Thyroid gland (tissue), 4 donors: ENCODE measurements at regions not wholly inside any gene's neighbourhood (a gene's known extent, or its start where the extent isn't known, plus 50 kb on each side); places are given as distances from the start of the nearest gene placed in this dataset.
A peak's percentile ranks its signal among the peaks of the same experiment; 100 is the strongest.

Experiments
- DNase-seq, 2 donors: peaks; one replicate each; pipeline ENCODE4 v3.0.0-alpha.2; 2019
- H3K27ac ChIP-seq, 3 donors: fragments of 200-600 bp; sonication (generic); 1 replicate in 2 of 3; 2 replicates in 1 of 3; pipeline ENCODE4 v1.5.1; 2016 to 2019; ENCODE audit warnings: mild to moderate bottlenecking in 1 of 3, moderate library complexity in 1 of 3
- H3K27me3 ChIP-seq: fragments of 200-600 bp; sonication (generic); one replicate; pipeline ENCODE4 v1.5.1; 2019
- H3K36me3 ChIP-seq, 2 donors: fragments of 200-600 bp; sonication (generic); one replicate each; pipeline ENCODE4 v1.5.1; 2016 to 2019
- H3K4me1 ChIP-seq, 2 donors: fragments of 200-600 bp; sonication (generic); one replicate each; pipeline ENCODE4 v1.5.1; 2017 to 2019
- H3K4me3 ChIP-seq, 3 donors: fragments of 200-600 bp; sonication (generic); replicated peaks in 1 of 3; 1 replicate in 2 of 3; 2 replicates in 1 of 3; pipeline ENCODE4 v1.5.1; 2016; ENCODE audit warnings: mild to moderate bottlenecking in 1 of 3
- H3K9me3 ChIP-seq: fragments of 200-600 bp; sonication (generic); one replicate; pipeline ENCODE4 v1.5.1; 2017
- POLR2A ChIP-seq, 2 donors: fragments of 450-650 bp; IDR thresholded peaks; one replicate each; pipeline ENCODE4 v1.6.1; 2017; ENCODE audit warnings: antibody characterized with exemption in 2 of 2, mild to moderate bottlenecking in 2 of 2, moderate library complexity in 1 of 2
- WGBS, 2 donors: methylation state at CpG; one replicate each; pipeline ENCODE4 v1.1.5; 2017; 5-methylcytosine and 5-hydroxymethylcytosine counted together
- intact Hi-C: fragments of 100-400 bp; cut with DNase I; formaldehyde crosslinking; loops from one replicate; pipeline ENCODE4 v1.15.1; 2023
- TF ChIP-seq, protein P1 (sequence below), 6 experiments: fragments of 200-600 bp in 3 of 6; fragments of 450-650 bp in 3 of 6; sonication (generic) in 3 of 6; IDR thresholded peaks; one replicate each; pipeline ENCODE4 v1.5.1; 2016 to 2019; ENCODE audit warnings: antibody characterized with exemption in 6 of 6, mild to moderate bottlenecking in 2 of 6, inconsistent platforms in 1 of 6, moderate library complexity in 1 of 6

DNA sequence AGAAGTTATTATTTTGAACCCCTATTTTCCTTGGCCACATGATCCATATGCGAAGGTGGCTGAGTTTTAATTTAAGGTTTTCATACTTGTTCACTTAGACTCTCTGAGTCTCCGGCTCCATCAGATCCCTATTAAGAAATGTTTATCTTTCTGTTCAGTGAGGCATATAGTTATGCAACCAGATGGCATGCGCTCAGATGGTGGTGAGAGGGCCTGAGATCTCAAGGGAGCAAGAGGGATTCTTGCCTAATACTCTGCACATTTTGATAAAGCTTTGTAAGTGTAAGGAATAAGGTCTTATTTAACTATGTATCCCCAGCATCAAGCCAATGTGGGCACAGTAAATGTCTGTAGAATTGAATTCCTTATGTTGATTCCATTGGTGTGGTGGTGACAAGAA lies 78.9 kb upstream of the DPH6 start:
- Histone ChIP-seq H3K27ac (no peak overlapping the region), H3K4me3 (no peak overlapping the region), H3K36me3 (no peaks in the 10 kb centered on the region), H3K4me1 (no peaks in the 10 kb centered on the region), H3K9me3 (no peaks in the 10 kb centered on the region), H3K27me3 (no peaks in the 10 kb centered on the region)
- intact Hi-C loops, result no loop called here
- DNase-seq, result peak; percentile 54 to 68
- 52 to 53% methylated on average over 3 of the region's 3 CpGs for WGBS, 2 donors
- TF ChIP-seq POLR2A (IDR thresholded peaks at IDR 0.05), result no peak
- TF ChIP-seq, protein P1, sequence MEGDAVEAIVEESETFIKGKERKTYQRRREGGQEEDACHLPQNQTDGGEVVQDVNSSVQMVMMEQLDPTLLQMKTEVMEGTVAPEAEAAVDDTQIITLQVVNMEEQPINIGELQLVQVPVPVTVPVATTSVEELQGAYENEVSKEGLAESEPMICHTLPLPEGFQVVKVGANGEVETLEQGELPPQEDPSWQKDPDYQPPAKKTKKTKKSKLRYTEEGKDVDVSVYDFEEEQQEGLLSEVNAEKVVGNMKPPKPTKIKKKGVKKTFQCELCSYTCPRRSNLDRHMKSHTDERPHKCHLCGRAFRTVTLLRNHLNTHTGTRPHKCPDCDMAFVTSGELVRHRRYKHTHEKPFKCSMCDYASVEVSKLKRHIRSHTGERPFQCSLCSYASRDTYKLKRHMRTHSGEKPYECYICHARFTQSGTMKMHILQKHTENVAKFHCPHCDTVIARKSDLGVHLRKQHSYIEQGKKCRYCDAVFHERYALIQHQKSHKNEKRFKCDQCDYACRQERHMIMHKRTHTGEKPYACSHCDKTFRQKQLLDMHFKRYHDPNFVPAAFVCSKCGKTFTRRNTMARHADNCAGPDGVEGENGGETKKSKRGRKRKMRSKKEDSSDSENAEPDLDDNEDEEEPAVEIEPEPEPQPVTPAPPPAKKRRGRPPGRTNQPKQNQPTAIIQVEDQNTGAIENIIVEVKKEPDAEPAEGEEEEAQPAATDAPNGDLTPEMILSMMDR (IDR thresholded peaks at IDR 0.05), result no peak

DNA sequence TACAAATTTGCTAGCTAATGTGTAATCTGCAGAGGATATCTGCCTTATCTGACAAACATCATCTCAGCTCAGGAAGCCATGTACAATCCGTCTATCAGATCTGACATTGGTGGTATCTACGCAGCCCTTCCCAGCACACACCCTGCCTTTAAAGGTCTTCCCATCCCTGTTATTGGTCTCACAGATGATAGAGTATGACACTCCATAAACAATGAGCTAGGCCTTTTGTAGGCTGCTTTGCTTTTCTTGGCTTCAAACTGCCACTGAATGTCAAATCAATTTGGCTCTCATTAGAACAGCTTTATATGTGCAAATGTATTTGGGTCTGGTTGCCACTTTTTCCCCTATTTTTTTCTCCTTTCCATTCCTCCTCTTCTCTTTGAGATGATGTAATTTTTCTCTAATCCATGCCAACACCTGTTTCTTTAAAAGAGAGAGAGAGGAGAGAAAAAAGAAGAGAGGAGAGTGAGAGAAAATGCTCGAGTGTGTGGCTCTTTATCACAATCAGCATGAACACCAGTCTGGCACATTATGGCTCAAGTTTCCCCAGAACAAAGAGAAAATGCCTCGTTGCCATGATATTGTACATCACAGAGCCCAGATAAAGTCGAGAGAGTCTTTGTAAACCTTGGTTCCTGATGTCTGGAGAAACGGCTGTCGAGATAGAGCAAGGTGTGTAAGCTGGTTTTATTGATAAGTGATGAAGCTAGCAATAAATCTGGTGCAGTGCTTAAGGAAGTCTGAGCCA lies 80.8 kb upstream of the DPH6 start:
- no peaks in the 10 kb centered on the region for H3K36me3 ChIP-seq
- DNase-seq, result no peak
- H3K27ac ChIP-seq, result no peak overlapping the region
- H3K27me3 ChIP-seq, result no peaks in the 10 kb centered on the region
- intact Hi-C loops, result no loop called here
- no peak overlapping the region for H3K4me3 ChIP-seq
- H3K4me1 ChIP-seq, result no peaks in the 10 kb centered on the region
- WGBS, 2 donors, result 65 to 72% methylated on average over 7 of the region's 7 CpGs
- TF ChIP-seq, protein P1 (IDR thresholded peaks at IDR 0.05), result no peak
- no peak for TF ChIP-seq POLR2A (IDR thresholded peaks at IDR 0.05)
- no peaks in the 10 kb centered on the region for H3K9me3 ChIP-seq

DNA sequence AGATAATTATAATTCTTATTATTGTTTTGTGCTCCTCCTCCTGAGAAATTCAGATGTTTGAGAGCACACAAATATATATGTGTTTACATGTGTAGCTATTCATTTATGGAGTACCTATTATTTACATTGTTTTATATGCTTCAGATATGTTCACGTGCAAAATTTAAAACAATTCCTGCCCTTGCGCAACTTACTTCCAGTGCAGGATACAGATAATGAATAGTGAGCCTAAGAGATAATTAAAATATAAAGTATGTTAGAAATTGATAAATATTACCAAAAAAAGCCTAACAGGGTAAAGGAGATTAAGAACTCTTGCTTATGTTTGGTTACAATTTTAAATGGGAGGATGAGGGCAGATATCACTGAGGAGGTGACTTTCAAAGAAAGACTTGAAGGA lies 81.7 kb upstream of the DPH6 start:
- Histone ChIP-seq H3K4me3 (no peak overlapping the region), H3K4me1 (no peaks in the 10 kb centered on the region), H3K27ac (no peak overlapping the region), H3K27me3 (no peaks in the 10 kb centered on the region), H3K36me3 (no peaks in the 10 kb centered on the region), H3K9me3 (no peaks in the 10 kb centered on the region)
- intact Hi-C loops, result no loop called here
- 94 to 97% methylated on average over 2 of the region's 2 CpGs for WGBS, 2 donors
- no peak for DNase-seq
- TF ChIP-seq, protein P1 (IDR thresholded peaks at IDR 0.05), result no peak
- TF ChIP-seq POLR2A (IDR thresholded peaks at IDR 0.05), result no peak

DNA sequence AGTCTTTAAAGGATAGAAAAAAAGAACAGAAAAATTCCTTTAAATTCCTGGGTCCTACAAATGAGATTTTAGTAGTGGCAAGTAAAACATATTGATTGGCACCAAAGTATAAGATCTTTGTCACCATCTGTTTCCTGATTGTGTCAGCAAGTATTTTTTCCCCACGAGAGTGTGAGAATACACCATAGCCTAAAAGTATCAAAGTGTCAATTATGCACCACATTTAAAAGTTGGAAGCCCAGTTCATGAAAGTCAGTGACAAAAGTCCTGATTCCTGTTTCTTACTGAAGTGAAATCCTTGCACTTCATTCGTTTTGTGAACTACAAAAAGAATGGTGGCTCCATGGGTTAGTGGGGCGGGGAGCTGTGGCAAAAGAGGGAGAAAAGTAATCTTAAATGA lies 83.8 kb upstream of the DPH6 start:
- intact Hi-C loops, result no loop called here
- WGBS, 2 donors, result 79 to 81% methylated on average over 3 of the region's 3 CpGs
- no peak for DNase-seq
- no peak for TF ChIP-seq POLR2A (IDR thresholded peaks at IDR 0.05)
- TF ChIP-seq, protein P1 (IDR thresholded peaks at IDR 0.05), result no peak
- no peak overlapping the region for H3K27ac ChIP-seq
- no peaks in the 10 kb centered on the region for H3K9me3 ChIP-seq
- H3K27me3 ChIP-seq, result no peaks in the 10 kb centered on the region
- H3K4me1 ChIP-seq, result no peaks in the 10 kb centered on the region
- no peaks in the 10 kb centered on the region for H3K36me3 ChIP-seq
- H3K4me3 ChIP-seq, result no peak overlapping the region

DNA sequence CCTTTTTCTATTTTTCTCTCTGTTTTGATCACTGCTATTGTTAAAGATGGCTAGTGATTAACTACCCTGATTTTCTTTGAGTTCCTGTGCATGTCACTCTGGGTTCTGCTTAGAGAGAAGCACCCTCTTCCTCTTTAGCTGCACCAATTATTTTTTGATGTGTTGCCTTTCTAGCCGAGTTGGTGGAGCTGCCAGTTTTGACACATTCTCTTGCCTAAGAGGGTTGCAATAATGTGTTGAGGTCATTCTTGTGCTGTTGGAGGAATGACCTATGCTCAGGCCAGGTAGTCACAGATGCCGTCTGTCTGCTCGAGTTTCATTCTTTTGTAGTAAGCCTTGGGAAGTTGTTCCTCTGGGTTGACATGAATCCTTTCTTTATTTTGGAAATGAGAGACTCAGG lies 84.6 kb upstream of the DPH6 start:
- TF ChIP-seq POLR2A (IDR thresholded peaks at IDR 0.05), result no peak
- TF ChIP-seq, protein P1 (IDR thresholded peaks at IDR 0.05), result no peak
- intact Hi-C loops, result no loop called here
- H3K9me3 ChIP-seq, result no peaks in the 10 kb centered on the region
- DNase-seq, result no peak
- no peaks in the 10 kb centered on the region for H3K4me1 ChIP-seq
- WGBS, 2 donors, result 72 to 76% methylated on average over 3 of the region's 3 CpGs
- no peak overlapping the region for H3K27ac ChIP-seq
- no peaks in the 10 kb centered on the region for H3K27me3 ChIP-seq
- no peak overlapping the region for H3K4me3 ChIP-seq
- no peaks in the 10 kb centered on the region for H3K36me3 ChIP-seq
